ENCODE measurements at regions not wholly inside any gene's neighbourhood (a gene's known extent, or its start where the extent isn't known, plus 50 kb on each side); places are given as distances from the start of the nearest gene placed in this dataset.
"Not testable (repeated sequence)": the region's sequence is repeated elsewhere in the genome, so short reads cannot be mapped to it uniquely, and the experiment has no call there.

DNA sequence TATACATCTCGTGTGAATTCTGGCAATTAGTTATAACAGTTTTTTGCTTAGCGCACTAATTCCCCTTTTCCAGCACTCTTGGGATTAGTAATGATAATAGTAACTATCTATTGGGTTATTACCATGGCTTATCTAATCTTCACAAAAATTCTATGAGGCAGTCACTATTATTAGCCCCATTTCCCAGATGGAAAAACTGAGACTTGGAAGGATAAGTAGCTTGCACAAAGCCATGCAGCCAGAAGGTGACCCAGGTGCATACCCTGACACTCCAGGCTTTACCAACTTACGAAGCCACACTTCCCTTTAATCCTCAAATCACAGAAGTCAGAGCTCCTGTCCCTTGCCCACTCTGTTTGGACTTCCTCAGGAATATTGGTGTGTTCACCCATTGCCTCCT, 156.8 kb downstream of the CYP26B1 start:
- DNase-seq (ENCODE audit: low read depth in 1 of 2, low spot score in 1 of 2), result no peak
- no peak for TF ChIP-seq JUND (IDR thresholded peaks at IDR 0.05; ENCODE audit: low read depth)
- in situ Hi-C loops (cut with HindIII; ENCODE audit: low pct_unique_long_range_greater_than_20kb, low sequenced_read_pairs), result no loop called here

DNA sequence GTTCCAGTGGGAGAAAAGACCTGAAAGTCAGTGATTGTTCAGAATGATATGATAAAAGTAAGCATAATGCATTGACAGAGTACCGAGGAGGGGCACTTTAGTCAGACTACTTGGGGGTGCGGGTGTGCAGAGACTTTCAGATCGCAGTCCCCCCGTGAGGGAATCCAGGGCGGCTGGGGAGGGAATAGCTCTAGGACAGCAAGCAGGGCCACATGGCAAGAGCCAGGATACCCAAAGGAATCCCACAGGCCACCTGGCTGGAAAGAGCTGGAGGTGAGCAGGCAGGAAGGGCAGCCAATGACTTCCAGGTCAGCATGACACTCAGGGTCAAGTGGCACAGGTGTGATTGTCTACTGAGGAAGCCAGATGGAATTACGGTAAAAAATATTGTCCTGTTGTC, 157.5 kb downstream of the CYP26B1 start:
- in situ Hi-C loops (cut with HindIII; ENCODE audit: low pct_unique_long_range_greater_than_20kb, low sequenced_read_pairs), result no loop called here
- no peak for DNase-seq (ENCODE audit: low read depth in 1 of 2, low spot score in 1 of 2)
- TF ChIP-seq JUND (IDR thresholded peaks at IDR 0.05; ENCODE audit: low read depth), result no peak

DNA sequence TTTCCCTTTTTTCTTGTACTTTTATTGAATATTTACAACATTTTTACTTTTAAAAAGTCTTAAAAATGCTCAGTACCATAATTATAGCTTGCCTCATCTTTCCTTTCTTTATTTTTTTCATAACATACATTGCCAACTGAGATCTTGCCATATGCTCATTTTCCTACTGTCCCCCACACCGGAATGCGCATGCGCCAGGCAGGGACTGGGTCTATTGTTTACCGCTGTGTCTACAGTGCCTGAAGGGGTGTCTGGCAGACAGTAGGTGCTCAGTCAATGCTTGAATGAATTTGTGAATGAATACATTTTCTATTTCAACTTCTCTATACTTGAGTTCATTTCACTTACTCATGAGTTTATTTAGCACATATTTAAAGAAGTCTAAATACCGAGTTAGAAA, 158.0 kb downstream of the CYP26B1 start:
- in situ Hi-C loops (cut with HindIII; ENCODE audit: low pct_unique_long_range_greater_than_20kb, low sequenced_read_pairs), result no loop called here
- no peak for DNase-seq (ENCODE audit: low read depth in 1 of 2, low spot score in 1 of 2)
- TF ChIP-seq JUND (IDR thresholded peaks at IDR 0.05; ENCODE audit: low read depth), result no peak

DNA sequence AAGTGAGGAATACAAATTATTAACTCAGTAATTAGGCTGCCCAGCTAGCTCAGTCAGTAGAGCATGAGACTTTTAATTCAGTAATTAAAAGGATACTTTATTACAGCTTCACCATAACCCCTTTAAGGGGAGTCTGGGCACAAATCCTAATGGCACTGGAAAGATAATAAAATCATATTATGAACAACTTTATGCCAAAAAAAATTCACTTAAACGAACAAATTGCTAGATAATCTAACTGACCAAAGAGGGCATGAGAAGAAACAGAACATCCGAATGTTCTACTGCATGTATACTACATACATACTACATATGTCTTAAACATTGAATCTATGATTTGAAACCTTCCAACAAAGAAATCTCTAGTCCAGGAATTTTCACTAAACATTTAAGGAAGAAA, 159.5 kb downstream of the CYP26B1 start:
- TF ChIP-seq JUND (IDR thresholded peaks at IDR 0.05; ENCODE audit: low read depth), result no peak
- in situ Hi-C loops (cut with HindIII; ENCODE audit: low pct_unique_long_range_greater_than_20kb, low sequenced_read_pairs), result no loop called here
- DNase-seq (ENCODE audit: low read depth in 1 of 2, low spot score in 1 of 2), result no peak

DNA sequence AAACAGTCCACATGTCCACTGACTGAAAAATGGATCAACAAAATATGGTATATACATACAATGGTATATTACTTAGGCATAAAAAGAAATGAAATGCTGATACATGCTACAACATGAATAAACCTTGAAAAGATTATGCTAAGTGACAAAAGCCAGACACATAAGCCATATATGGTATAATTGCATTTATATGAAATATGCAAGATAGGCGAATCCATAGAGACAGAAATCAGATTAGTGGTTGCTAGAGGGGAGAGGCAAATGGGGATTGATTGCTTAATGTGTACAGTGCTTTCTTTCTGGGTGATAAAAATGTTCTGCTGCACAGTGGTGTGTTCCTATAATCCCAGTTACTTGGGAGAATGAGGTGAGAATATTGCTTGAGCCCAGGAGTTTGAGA, 171.0 kb downstream of the CYP26B1 start:
- no peak for DNase-seq (ENCODE audit: low read depth in 1 of 2, low spot score in 1 of 2)
- in situ Hi-C loops (cut with HindIII; ENCODE audit: low pct_unique_long_range_greater_than_20kb, low sequenced_read_pairs), result no loop called here
- TF ChIP-seq JUND (IDR thresholded peaks at IDR 0.05; ENCODE audit: low read depth), result no peak

DNA sequence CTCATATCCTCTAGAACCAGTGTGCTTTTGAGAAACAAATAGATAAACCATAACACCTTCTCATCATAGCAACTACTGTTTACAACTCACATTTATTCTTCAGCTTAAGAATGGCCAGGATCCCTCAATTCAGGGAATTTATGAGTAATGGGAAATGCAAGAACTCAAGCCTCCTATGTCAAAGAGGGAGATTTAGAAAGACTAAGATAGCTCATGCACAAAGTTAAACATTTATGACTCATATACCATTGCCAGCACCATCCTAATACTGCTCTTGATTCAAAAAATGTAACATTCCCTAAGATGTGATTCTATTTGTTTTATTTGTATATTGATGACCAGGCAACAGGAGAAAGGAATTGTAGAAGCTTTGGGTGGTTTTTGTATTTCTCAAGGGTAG, 172.8 kb downstream of the CYP26B1 start:
- in situ Hi-C loops (cut with HindIII; ENCODE audit: low pct_unique_long_range_greater_than_20kb, low sequenced_read_pairs), result no loop called here
- TF ChIP-seq JUND (IDR thresholded peaks at IDR 0.05; ENCODE audit: low read depth), result no peak
- DNase-seq (ENCODE audit: low read depth in 1 of 2, low spot score in 1 of 2), result no peak

DNA sequence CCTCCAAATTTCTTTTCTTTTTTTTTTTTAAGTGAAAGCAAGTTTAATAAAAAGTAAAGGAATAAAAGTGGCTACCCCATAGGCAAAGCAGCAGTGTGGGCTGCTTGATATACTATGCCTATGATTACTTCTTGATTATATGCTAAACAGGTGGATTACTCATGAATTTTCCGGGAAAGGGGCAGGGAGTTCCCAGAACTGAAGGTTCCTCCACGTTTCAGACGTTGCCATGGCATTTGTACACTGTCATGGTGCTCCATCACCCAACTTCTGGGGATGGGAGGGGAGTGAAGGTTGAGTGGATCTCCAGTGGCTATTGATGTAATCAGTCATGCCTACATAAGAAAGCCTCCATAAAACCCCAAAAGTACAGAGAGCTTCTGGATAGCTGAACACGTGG, 176.2 kb downstream of the CYP26B1 start:
- no peak for TF ChIP-seq JUND (IDR thresholded peaks at IDR 0.05; ENCODE audit: low read depth)
- DNase-seq (ENCODE audit: low read depth in 1 of 2, low spot score in 1 of 2), result no peak
- in situ Hi-C loops (cut with HindIII; ENCODE audit: low pct_unique_long_range_greater_than_20kb, low sequenced_read_pairs), result no loop called here

DNA sequence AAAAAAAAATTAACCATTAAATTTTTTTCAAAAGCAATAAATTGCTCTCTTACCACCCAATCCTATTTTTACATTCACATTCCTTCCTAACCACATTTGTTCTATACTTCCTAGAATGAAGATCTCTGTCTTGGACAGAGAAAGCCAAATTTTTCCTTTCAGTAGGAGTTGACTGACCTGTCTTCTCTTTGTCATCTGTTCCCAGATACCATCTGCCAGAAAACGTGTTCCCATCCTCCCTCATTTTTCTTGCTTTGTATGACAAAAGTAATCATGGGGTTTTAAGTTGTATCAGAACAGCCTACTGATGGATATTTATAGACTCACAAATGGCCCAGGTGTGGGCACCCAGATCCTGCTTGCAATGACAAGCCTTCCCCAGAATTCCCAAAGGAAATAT, 182.1 kb downstream of the CYP26B1 start:
- TF ChIP-seq JUND (IDR thresholded peaks at IDR 0.05; ENCODE audit: low read depth), result no peak
- in situ Hi-C loops (cut with HindIII; ENCODE audit: low pct_unique_long_range_greater_than_20kb, low sequenced_read_pairs), result no loop called here
- peak in 1 of 2 experiments; percentile 67 for DNase-seq (ENCODE audit: low read depth in 1 of 2, low spot score in 1 of 2)

DNA sequence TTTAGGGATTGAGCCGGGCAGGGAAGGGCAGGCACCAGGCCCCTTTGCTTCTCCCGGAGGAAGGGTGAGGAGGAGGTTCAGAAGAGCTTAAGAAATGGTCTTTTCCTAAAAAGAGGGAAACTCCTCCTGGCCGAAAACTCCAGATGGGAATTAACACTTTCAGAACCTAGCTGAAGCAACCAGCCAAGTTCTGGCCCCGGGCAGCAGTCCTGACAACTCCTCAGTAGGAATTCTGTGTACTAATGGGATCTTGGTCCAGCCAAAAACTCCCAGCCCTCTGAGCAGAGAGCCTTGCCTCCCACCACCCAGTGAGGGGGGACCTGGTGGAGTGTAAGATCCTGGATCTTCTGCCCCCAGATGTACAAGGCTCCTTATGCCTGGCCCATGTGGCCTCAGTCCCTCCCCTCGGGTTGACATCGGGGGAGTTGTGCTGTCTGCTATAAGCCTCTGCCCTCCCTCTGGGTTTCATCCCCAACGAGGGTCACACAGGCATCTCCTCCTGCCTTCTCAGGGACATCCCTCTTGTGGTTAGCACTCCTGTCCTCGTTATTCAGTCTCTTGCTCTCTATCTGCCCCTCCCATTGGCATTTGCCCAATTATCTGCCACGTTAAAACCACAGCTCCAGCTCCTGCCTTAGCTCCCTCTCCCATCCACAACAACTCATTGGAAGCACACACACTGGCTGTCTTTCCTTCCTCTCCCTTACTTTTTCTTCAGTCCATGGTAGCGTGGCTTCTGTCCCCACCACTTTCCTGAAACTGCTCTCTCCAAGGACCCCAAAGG, 184.6 kb downstream of the CYP26B1 start:
- in situ Hi-C loops (cut with HindIII; ENCODE audit: low pct_unique_long_range_greater_than_20kb, low sequenced_read_pairs), result no loop called here
- TF ChIP-seq JUND (IDR thresholded peaks at IDR 0.05; ENCODE audit: low read depth), result no peak
- no peak for DNase-seq (ENCODE audit: low read depth in 1 of 2, low spot score in 1 of 2)

DNA sequence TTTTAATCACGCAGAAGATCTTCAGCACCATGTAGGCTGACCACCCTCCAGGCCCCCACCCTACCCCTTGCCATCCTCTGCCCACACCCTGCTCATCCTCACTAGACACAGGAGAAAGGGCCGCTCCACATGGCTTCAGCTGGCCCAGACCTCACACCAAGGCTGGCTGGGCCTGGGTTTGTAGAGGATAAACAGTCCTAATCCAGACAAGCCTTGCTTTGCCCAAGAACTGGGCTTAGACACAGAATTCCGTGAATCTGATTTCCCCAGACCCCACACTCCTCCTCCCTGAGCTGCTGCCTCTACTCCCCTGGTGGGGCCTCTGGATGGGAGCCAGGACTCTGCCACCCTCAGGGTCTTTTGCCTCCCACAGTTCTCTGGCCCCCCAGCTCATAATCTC, 185.3 kb downstream of the CYP26B1 start:
- no peak for TF ChIP-seq JUND (IDR thresholded peaks at IDR 0.05; ENCODE audit: low read depth)
- DNase-seq (ENCODE audit: low read depth in 1 of 2, low spot score in 1 of 2), result no peak
- in situ Hi-C loops (cut with HindIII; ENCODE audit: low pct_unique_long_range_greater_than_20kb, low sequenced_read_pairs), result no loop called here

DNA sequence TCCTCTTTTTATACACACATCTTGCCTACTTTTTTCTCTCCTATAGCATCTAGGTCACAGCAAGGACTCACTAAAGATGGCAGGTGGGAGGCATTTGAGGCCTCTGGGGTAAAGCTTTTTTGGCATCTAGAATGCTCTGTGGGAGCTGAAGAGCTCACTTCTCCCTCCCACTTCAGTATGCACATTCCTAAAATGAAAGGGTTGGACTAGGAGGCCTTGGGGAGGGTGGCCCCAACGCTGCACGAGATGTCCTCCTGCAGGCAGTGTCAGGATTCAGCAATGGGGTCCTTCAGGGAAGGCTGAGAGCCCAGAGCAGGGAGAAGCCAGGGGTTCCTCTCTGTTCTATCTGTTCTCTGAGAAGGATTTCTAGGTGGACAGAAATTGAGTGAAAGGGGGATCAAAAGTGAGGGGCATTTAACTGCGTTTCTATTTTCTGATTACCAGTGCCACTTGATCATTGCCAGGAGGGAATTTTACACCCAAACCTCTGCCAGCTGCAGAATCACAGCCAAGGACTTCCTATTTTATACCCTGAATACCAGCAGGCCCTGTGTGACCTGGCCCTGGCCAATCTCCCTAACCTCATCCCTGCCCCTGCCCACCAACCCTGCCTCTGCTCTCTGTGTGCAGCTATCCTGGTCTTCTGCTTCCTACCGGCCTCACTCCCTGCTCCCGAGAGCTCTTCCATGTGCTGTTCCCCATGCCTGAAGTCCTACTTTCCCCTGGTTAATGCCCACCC, 186.2 kb downstream of the CYP26B1 start:
- TF ChIP-seq JUND (IDR thresholded peaks at IDR 0.05; ENCODE audit: low read depth), result no peak
- no peak for DNase-seq (ENCODE audit: low read depth in 1 of 2, low spot score in 1 of 2)
- in situ Hi-C loops (cut with HindIII; ENCODE audit: low pct_unique_long_range_greater_than_20kb, low sequenced_read_pairs), result no loop called here

DNA sequence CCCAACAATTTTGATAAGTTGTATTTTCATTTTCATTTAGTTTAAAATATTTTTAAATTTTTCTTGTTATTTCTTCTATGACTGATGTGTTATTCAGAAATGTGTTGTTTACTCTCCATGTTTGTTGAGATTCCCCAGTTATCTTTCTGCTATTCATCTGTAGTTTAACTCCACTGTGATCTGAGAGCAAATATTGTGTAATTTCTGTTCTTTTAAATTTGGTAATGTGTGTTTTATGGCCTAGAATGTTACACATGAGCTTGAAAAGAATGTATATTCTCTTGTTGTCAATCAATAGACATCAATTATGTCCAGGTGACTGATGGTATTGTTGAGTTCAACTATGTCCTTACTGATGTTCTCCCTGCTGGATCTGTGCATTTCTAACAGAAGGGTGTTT, 188.2 kb downstream of the CYP26B1 start:
- DNase-seq (ENCODE audit: low read depth in 1 of 2, low spot score in 1 of 2), result no peak
- no peak for TF ChIP-seq JUND (IDR thresholded peaks at IDR 0.05; ENCODE audit: low read depth)
- in situ Hi-C loops (cut with HindIII; ENCODE audit: low pct_unique_long_range_greater_than_20kb, low sequenced_read_pairs), result no loop called here

DNA sequence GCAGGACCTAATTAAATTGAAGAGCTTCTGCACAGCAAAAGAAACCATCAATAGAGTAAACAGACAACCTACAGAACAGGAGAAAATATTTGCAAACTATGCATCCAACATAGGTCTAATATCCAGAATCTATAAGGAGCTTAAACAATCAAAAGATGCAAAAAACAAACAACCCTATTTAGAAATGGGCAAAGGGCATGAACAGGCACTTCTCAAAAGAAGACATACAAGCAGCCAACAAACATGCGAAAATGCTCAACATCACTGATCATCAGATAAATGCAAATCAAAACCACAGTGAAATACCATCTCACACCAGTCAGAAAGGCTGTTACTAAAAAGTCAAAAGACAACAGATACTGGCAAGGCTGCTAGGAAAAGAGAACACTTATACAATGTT, 189.2 kb downstream of the CYP26B1 start:
- in situ Hi-C loops (cut with HindIII; ENCODE audit: low pct_unique_long_range_greater_than_20kb, low sequenced_read_pairs); DNase-seq (ENCODE audit: low read depth in 1 of 2, low spot score in 1 of 2): not testable (repeated sequence)

Data from T47D (cell line).